NOMO-1 treated with DMSO at 0.1 percent for 48 hours (cell line): ENCODE measurements at regions not wholly inside any gene's neighbourhood (a gene's known extent, or its start where the extent isn't known, plus 50 kb on each side); places are given as distances from the start of the nearest gene placed in this dataset.
"Not testable (repeated sequence)": the region's sequence is repeated elsewhere in the genome, so short reads cannot be mapped to it uniquely, and the experiment has no call there.

Experiments
- DNase-seq: peaks from one replicate; lab custom pipeline; 2025; ENCODE audit not compliant: unreplicated experiment; lab: John Stamatoyannopoulos, UW

GRCh38 chr1:215028954-215029353 is 53.6 kb upstream of the KCNK2 start:
- DNase-seq = no peak

DNA sequence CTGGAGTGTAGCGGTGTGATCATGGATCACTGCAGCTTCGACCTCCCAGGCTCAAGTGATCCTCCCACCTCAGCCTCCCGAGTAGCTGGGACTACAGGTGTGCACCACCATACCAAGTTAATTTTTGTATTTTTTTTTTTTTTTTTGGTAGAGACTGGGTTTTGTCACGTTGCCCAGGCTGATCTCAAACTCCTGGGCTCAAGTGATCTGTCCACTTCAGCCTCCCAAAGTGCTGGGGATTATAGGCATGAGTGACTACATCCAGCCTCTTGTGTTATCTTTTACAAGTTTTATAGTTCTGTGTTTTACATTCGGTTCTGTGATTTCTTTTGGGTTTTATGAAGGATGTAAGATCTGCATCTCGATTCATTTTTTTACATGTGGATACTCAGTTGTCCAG is 52.0 kb upstream of the KCNK2 start:
- DNase-seq = not testable (repeated sequence)

GRCh38 chr1:215031392-215031791 is 51.1 kb upstream of the KCNK2 start:
- no peak for DNase-seq
